ENCODE measurements at regions not wholly inside any gene's neighbourhood (a gene's known extent, or its start where the extent isn't known, plus 50 kb on each side); places are given as distances from the start of the nearest gene placed in this dataset.

GRCh38 chr14:101237252-101237616, 324.1 kb upstream of the DIO3 start:
- no peak overlapping the region for H3K4me3 ChIP-seq (ENCODE audit: control insufficient read depth, low read depth, low read length)
- TF ChIP-seq CTCF (conservative IDR thresholded peaks at IDR 0.05; ENCODE audit: control insufficient read depth, insufficient read depth, low read depth, low read length), result no peak

GRCh38 chr14:101239065-101239464, 322.2 kb upstream of the DIO3 start:
- no peak overlapping the region for H3K4me3 ChIP-seq (ENCODE audit: control insufficient read depth, low read depth, low read length)
- TF ChIP-seq CTCF (conservative IDR thresholded peaks at IDR 0.05; ENCODE audit: control insufficient read depth, insufficient read depth, low read depth, low read length), result no peak
- no peak for DNase-seq (ENCODE audit: low read depth)

More at GRCh38 chr14:101237252-101237616, 324.1 kb upstream of the DIO3 start:
- DNase-seq (ENCODE audit: low read depth), result no peak

GRCh38 chr14:101241147-101241546, 320.1 kb upstream of the DIO3 start:
- no peak for DNase-seq (ENCODE audit: low read depth)
- H3K4me3 ChIP-seq (ENCODE audit: control insufficient read depth, low read depth, low read length), result no peak overlapping the region
- no peak for TF ChIP-seq CTCF (conservative IDR thresholded peaks at IDR 0.05; ENCODE audit: control insufficient read depth, insufficient read depth, low read depth, low read length)

GRCh38 chr14:101241807-101242278, 319.5 kb upstream of the DIO3 start:
- TF ChIP-seq CTCF (conservative IDR thresholded peaks at IDR 0.05; ENCODE audit: control insufficient read depth, insufficient read depth, low read depth, low read length), result no peak
- DNase-seq (ENCODE audit: low read depth), result no peak
- no peak overlapping the region for H3K4me3 ChIP-seq (ENCODE audit: control insufficient read depth, low read depth, low read length)

- no peak for DNase-seq (ENCODE audit: low read depth)
- no peak for TF ChIP-seq CTCF (conservative IDR thresholded peaks at IDR 0.05; ENCODE audit: control insufficient read depth, insufficient read depth, low read depth, low read length)
- no peak overlapping the region for H3K4me3 ChIP-seq (ENCODE audit: control insufficient read depth, low read depth, low read length)
Measured at GRCh38 chr14:101242442-101243385, 318.6 kb upstream of the DIO3 start.

- TF ChIP-seq CTCF (conservative IDR thresholded peaks at IDR 0.05; ENCODE audit: control insufficient read depth, insufficient read depth, low read depth, low read length), result no peak
- H3K4me3 ChIP-seq (ENCODE audit: control insufficient read depth, low read depth, low read length), result no peak overlapping the region
- no peak for DNase-seq (ENCODE audit: low read depth)
Measured at GRCh38 chr14:101243587-101244338, 317.5 kb upstream of the DIO3 start.
